ENCODE measurements at regions not wholly inside any gene's neighbourhood (a gene's known extent, or its start where the extent isn't known, plus 50 kb on each side); places are given as distances from the start of the nearest gene placed in this dataset.

- H3K4me1 ChIP-seq (ENCODE audit: control insufficient read depth in 2 of 2, insufficient read depth in 2 of 2, low read length in 1 of 2): no peaks in the 10 kb centered on the region
- H3K36me3 ChIP-seq (ENCODE audit: control insufficient read depth in 2 of 2, insufficient read depth in 2 of 2, low read length in 1 of 2): no peaks in the 10 kb centered on the region
- 67 to 68% methylated on average over 1 of the region's 1 CpG for WGBS, 2 donors
- no peaks in the 10 kb centered on the region for H3K9me3 ChIP-seq (ENCODE audit: control insufficient read depth in 2 of 2, insufficient read depth in 1 of 2, low read depth in 1 of 2, low read length in 1 of 2)
- H3K27ac ChIP-seq (ENCODE audit: low read depth in 2 of 2, low read length in 1 of 2): no peak overlapping the region
- no peak overlapping the region for H3K4me3 ChIP-seq (ENCODE audit: low read depth in 1 of 2, low read length in 2 of 2)
- H3K27me3 ChIP-seq (ENCODE audit: control insufficient read depth in 1 of 2, insufficient read depth in 2 of 2, low read length in 2 of 2): no peaks in the 10 kb centered on the region
Observed at GRCh38 chr10:91013985-91014384, 93.1 kb upstream of the ANKRD1 start.

DNA sequence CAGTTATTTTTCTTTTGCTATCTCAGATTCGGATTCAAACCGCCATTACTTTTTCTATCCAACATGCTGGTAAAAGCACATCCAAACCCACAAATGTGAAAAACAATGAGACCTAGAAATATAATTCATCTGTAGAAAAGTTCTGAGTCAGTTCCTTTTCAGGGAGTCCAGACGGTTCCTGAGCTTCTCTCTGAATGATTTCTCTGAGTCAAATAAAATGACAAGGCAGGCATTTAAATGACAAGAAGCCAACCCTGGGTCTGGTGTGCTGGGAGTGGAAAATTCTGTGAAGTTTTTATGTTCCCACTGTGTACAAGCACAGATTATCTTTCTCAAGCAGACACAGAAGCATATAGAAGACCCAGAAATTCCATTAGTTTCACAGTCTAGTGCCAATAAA is 96.3 kb upstream of the ANKRD1 start:
- no peaks in the 10 kb centered on the region for H3K9me3 ChIP-seq (ENCODE audit: control insufficient read depth in 2 of 2, insufficient read depth in 1 of 2, low read depth in 1 of 2, low read length in 1 of 2)
- H3K4me1 ChIP-seq (ENCODE audit: control insufficient read depth in 2 of 2, insufficient read depth in 2 of 2, low read length in 1 of 2): no peaks in the 10 kb centered on the region
- no peak overlapping the region for H3K4me3 ChIP-seq (ENCODE audit: low read depth in 1 of 2, low read length in 2 of 2)
- no peaks in the 10 kb centered on the region for H3K36me3 ChIP-seq (ENCODE audit: control insufficient read depth in 2 of 2, insufficient read depth in 2 of 2, low read length in 1 of 2)
- WGBS, 2 donors: 68 to 78% methylated on average over 3 of the region's 3 CpGs
- H3K27ac ChIP-seq (ENCODE audit: low read depth in 2 of 2, low read length in 1 of 2): no peak overlapping the region
- H3K27me3 ChIP-seq (ENCODE audit: control insufficient read depth in 1 of 2, insufficient read depth in 2 of 2, low read length in 2 of 2): no peaks in the 10 kb centered on the region

- no peaks in the 10 kb centered on the region for H3K9me3 ChIP-seq (ENCODE audit: control insufficient read depth in 2 of 2, insufficient read depth in 1 of 2, low read depth in 1 of 2, low read length in 1 of 2)
- H3K36me3 ChIP-seq (ENCODE audit: control insufficient read depth in 2 of 2, insufficient read depth in 2 of 2, low read length in 1 of 2): no peaks in the 10 kb centered on the region
- no peak overlapping the region for H3K4me3 ChIP-seq (ENCODE audit: low read depth in 1 of 2, low read length in 2 of 2)
- no peaks in the 10 kb centered on the region for H3K27me3 ChIP-seq (ENCODE audit: control insufficient read depth in 1 of 2, insufficient read depth in 2 of 2, low read length in 2 of 2)
- no peak overlapping the region for H3K27ac ChIP-seq (ENCODE audit: low read depth in 2 of 2, low read length in 1 of 2)
- peaks cover 0 to 3% of the 10 kb centered on the region in 2 donors for H3K4me1 ChIP-seq (ENCODE audit: control insufficient read depth in 2 of 2, insufficient read depth in 2 of 2, low read length in 1 of 2)
- WGBS, 2 donors: 86 to 87% methylated on average over 3 of the region's 3 CpGs
Observed at GRCh38 chr10:91021901-91022300, 101.0 kb upstream of the ANKRD1 start.

DNA sequence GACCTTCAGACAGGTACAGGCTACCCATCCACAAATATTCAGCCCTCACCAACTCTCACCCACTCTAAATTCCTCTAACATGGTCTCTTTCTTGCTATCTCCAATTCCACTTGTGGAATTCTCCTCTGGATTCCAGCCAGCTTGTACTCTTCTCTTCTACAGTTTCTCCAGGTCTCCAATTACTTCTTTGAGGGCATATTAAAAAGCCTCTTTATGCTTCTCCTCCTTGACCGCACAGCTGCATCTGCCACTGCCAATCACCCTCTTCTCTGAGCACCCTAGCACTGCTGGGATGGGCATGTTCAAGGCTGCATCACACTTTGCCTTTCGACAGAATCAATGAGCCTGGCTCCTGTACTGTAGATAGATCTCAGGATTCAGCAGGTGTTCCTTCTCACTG is 101.5 kb upstream of the ANKRD1 start:
- Histone ChIP-seq H3K27ac (ENCODE audit: low read depth in 2 of 2, low read length in 1 of 2) (no peak overlapping the region), H3K27me3 (ENCODE audit: control insufficient read depth in 1 of 2, insufficient read depth in 2 of 2, low read length in 2 of 2) (no peaks in the 10 kb centered on the region), H3K4me3 (ENCODE audit: low read depth in 1 of 2, low read length in 2 of 2) (no peak overlapping the region), H3K4me1 (ENCODE audit: control insufficient read depth in 2 of 2, insufficient read depth in 2 of 2, low read length in 1 of 2) (peaks cover 0 to 3% of the 10 kb centered on the region in 2 donors), H3K9me3 (ENCODE audit: control insufficient read depth in 2 of 2, insufficient read depth in 1 of 2, low read depth in 1 of 2, low read length in 1 of 2) (no peaks in the 10 kb centered on the region), H3K36me3 (ENCODE audit: control insufficient read depth in 2 of 2, insufficient read depth in 2 of 2, low read length in 1 of 2) (no peaks in the 10 kb centered on the region)
- WGBS, 2 donors: 82 to 86% methylated on average over 2 of the region's 2 CpGs

- H3K27ac ChIP-seq (ENCODE audit: low read depth in 2 of 2, low read length in 1 of 2): no peak overlapping the region
- no peak overlapping the region for H3K4me3 ChIP-seq (ENCODE audit: low read depth in 1 of 2, low read length in 2 of 2)
- H3K27me3 ChIP-seq (ENCODE audit: control insufficient read depth in 1 of 2, insufficient read depth in 2 of 2, low read length in 2 of 2): no peaks in the 10 kb centered on the region
- peaks cover 0 to 3% of the 10 kb centered on the region in 2 donors for H3K4me1 ChIP-seq (ENCODE audit: control insufficient read depth in 2 of 2, insufficient read depth in 2 of 2, low read length in 1 of 2)
- no peaks in the 10 kb centered on the region for H3K9me3 ChIP-seq (ENCODE audit: control insufficient read depth in 2 of 2, insufficient read depth in 1 of 2, low read depth in 1 of 2, low read length in 1 of 2)
- WGBS, 2 donors: 46 to 53% methylated on average over 6 of the region's 6 CpGs
- H3K36me3 ChIP-seq (ENCODE audit: control insufficient read depth in 2 of 2, insufficient read depth in 2 of 2, low read length in 1 of 2): no peaks in the 10 kb centered on the region
Observed at GRCh38 chr10:91022924-91023699, 102.2 kb upstream of the ANKRD1 start.

DNA sequence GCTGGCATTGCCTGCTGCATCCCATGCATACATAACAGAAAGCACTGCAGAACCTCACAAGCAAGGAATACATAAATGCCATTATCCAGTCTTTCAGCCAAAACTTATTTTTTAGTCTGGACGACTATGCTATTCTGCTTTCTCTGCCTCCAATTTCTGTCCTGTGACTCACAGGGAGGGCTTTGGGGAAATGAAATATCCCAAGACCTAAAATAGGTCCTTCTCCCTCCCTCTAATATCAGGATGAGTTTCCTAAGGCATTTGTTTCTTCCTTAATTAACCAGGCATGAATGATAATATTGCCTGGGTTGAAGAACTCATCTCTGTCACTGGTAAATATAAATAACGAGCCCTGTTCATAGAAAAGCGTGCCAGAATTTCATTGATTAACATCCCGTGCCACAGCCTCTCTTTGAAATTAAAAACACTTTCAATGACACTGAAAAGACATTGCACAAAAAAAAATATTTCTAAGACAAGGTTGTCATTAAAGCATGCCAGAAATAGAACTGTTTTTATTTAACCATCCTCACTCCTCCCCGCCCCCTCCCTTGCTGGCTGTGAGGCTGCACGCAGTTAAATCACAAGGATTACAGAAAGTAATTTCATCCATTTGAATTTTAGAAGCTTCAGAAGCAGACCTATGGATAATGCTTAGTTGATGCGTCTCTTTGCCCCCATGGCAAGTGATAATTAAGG is 103.0 kb upstream of the ANKRD1 start:
- H3K27ac ChIP-seq (ENCODE audit: low read depth in 2 of 2, low read length in 1 of 2): no peak overlapping the region
- no peak overlapping the region for H3K4me3 ChIP-seq (ENCODE audit: low read depth in 1 of 2, low read length in 2 of 2)
- H3K36me3 ChIP-seq (ENCODE audit: control insufficient read depth in 2 of 2, insufficient read depth in 2 of 2, low read length in 1 of 2): no peaks in the 10 kb centered on the region
- H3K9me3 ChIP-seq (ENCODE audit: control insufficient read depth in 2 of 2, insufficient read depth in 1 of 2, low read depth in 1 of 2, low read length in 1 of 2): no peaks in the 10 kb centered on the region
- 65 to 66% methylated on average over 7 of the region's 7 CpGs for WGBS, 2 donors
- H3K4me1 ChIP-seq (ENCODE audit: control insufficient read depth in 2 of 2, insufficient read depth in 2 of 2, low read length in 1 of 2): peaks cover 0 to 3% of the 10 kb centered on the region in 2 donors
- no peaks in the 10 kb centered on the region for H3K27me3 ChIP-seq (ENCODE audit: control insufficient read depth in 1 of 2, insufficient read depth in 2 of 2, low read length in 2 of 2)

DNA sequence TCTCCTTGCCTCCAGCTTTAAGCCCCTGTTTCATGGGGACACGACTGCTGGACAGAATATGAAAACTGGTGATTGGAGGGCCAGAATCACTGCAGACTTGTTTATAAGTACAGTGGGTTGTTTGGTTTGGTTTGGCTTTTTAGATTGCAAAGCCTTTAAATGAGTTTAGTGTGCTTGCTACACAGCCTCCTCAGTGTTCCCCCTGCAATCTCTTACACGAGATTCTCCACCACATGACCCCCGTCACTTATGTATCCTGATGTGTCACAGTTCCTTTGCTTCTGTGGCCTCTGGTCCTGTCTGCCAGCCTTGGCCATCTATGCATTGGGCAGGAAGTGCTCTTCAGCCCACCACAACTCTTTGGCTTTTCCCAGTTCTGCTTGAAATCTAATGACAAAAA is 103.7 kb upstream of the ANKRD1 start:
- H3K9me3 ChIP-seq (ENCODE audit: control insufficient read depth in 2 of 2, insufficient read depth in 1 of 2, low read depth in 1 of 2, low read length in 1 of 2): no peaks in the 10 kb centered on the region
- H3K36me3 ChIP-seq (ENCODE audit: control insufficient read depth in 2 of 2, insufficient read depth in 2 of 2, low read length in 1 of 2): no peaks in the 10 kb centered on the region
- H3K27ac ChIP-seq (ENCODE audit: low read depth in 2 of 2, low read length in 1 of 2): no peak overlapping the region
- H3K4me1 ChIP-seq (ENCODE audit: control insufficient read depth in 2 of 2, insufficient read depth in 2 of 2, low read length in 1 of 2): peaks cover 0 to 3% of the 10 kb centered on the region in 2 donors
- 71 to 73% methylated on average over 3 of the region's 3 CpGs for WGBS, 2 donors
- H3K27me3 ChIP-seq (ENCODE audit: control insufficient read depth in 1 of 2, insufficient read depth in 2 of 2, low read length in 2 of 2): no peaks in the 10 kb centered on the region
- H3K4me3 ChIP-seq (ENCODE audit: low read depth in 1 of 2, low read length in 2 of 2): no peak overlapping the region

DNA sequence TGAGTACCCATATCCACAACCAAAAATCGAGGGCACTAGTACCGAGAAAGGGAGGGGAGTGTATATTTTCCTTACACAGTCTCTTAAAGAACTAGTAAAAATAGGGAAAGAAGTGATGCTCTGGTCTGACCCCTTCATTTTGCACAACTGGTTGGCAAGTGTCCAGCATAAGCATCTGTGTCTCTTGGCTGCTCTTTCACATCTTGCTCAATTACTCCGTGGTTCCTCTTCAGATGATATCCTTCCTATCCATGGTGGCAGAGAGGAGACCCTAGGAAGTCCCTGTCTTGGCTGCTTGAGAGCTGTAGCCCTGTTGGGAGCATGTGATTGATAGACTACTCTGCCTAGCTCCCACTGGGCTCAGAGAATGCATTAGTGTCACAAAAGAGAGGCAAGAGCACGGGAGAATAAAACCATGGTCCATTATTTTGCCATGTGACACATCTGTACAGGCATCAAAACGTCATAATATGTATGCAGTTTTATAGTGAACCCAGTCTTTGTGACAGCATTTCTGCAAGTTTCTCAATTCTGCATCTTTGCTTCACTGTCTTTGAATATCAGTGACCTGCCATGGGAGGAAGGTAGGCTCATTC is 111.8 kb upstream of the ANKRD1 start:
- Histone ChIP-seq H3K27me3 (ENCODE audit: control insufficient read depth in 1 of 2, insufficient read depth in 2 of 2, low read length in 2 of 2) (no peaks in the 10 kb centered on the region), H3K4me1 (ENCODE audit: control insufficient read depth in 2 of 2, insufficient read depth in 2 of 2, low read length in 1 of 2) (peaks cover 0 to 2% of the 10 kb centered on the region in 2 donors), H3K27ac (ENCODE audit: low read depth in 2 of 2, low read length in 1 of 2) (no peak overlapping the region), H3K4me3 (ENCODE audit: low read depth in 1 of 2, low read length in 2 of 2) (no peak overlapping the region), H3K36me3 (ENCODE audit: control insufficient read depth in 2 of 2, insufficient read depth in 2 of 2, low read length in 1 of 2) (no peaks in the 10 kb centered on the region), H3K9me3 (ENCODE audit: control insufficient read depth in 2 of 2, insufficient read depth in 1 of 2, low read depth in 1 of 2, low read length in 1 of 2) (no peaks in the 10 kb centered on the region)
- WGBS, 2 donors: 69 to 70% methylated on average over 5 of the region's 5 CpGs

DNA sequence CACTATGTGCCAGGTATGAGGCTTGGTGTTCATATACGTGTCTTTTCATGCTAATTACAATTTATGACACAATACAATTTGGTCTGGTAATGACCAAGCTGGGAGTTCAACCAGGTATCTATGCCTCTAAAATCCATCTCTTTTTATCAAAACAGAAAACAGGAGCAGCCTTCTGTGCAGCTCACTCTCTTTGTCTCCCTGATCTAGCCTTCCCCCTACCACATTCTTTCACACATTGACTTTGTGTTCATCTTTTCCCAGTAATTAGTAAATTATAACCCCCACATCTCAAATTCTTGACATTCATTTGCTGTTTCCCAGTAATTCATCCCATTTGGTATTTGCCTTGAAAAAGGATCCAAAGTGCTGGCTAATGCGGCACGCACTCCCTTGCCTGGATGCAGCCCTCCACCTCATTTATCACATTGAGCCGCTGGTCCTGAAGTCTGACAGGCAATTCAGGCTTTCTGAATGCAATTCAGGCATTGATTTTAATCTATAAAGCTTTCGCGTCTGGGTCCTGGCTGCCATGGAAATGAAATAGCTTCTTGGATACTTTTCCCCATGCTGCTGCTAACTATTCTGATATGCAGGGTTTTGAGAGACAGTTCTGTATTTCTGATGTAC is 112.5 kb upstream of the ANKRD1 start:
- Histone ChIP-seq H3K27me3 (ENCODE audit: control insufficient read depth in 1 of 2, insufficient read depth in 2 of 2, low read length in 2 of 2) (no peaks in the 10 kb centered on the region), H3K9me3 (ENCODE audit: control insufficient read depth in 2 of 2, insufficient read depth in 1 of 2, low read depth in 1 of 2, low read length in 1 of 2) (no peaks in the 10 kb centered on the region), H3K4me1 (ENCODE audit: control insufficient read depth in 2 of 2, insufficient read depth in 2 of 2, low read length in 1 of 2) (peaks cover 0 to 2% of the 10 kb centered on the region in 2 donors), H3K4me3 (ENCODE audit: low read depth in 1 of 2, low read length in 2 of 2) (no peak overlapping the region), H3K27ac (ENCODE audit: low read depth in 2 of 2, low read length in 1 of 2) (no peak overlapping the region), H3K36me3 (ENCODE audit: control insufficient read depth in 2 of 2, insufficient read depth in 2 of 2, low read length in 1 of 2) (no peaks in the 10 kb centered on the region)
- WGBS, 2 donors: 76 to 89% methylated on average over 6 of the region's 6 CpGs
